ENCODE measurements at regions not wholly inside any gene's neighbourhood (a gene's known extent, or its start where the extent isn't known, plus 50 kb on each side); places are given as distances from the start of the nearest gene placed in this dataset.

DNA sequence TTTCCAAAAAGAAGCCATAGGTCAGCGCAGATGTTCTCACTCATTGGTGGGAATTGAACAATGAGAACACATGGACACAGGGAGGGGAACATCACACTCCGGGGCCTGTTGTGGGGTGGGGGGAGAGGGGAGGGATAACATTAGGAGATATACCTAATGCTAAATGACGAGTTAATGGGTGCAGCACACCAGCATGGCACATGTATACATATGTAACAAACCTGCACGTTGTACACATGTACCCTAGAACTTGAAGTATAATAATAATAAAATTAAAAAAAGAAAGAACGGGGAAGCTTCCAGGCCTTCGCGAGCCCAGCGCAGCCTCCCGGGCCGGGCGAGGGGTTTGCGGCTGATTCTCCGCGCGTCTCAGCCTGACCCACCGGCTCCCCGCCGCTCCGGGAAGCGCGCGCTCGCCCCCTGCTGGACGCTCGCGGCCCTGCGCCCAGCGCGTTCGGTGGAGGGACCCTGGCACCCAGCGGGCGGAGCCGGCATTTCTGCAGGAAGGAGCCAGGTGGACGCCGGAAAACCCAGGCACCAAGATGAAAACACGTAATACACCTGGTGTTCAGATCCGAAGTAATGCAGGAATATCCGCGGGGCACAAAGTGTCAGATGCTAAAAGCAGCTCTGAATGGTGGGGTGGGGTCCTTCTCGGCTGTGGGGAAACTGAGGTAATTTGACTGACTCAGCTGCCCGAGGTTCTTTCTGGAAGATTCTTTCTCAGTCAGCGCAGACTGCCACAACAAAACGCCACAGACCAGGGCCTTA is 67.1 kb upstream of the PPP1R26 start:
- peak; percentile 70 to 81 (median 74) for DNase-seq

DNA sequence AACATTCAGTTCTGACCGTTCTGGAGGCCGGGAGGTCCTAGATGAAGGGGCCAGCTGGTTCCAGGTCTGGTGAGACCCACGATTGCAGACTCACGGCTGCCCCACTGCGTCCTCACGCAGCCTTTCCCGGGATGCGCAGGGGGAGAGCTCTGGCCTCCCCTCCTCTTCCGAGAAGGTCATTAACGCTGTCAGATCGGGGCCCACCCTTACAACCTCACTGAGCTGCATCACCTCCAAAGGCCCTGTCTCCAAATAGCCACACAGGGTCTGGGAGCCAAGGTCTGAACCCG is 66.6 kb upstream of the PPP1R26 start:
- DNase-seq = no peak

DNA sequence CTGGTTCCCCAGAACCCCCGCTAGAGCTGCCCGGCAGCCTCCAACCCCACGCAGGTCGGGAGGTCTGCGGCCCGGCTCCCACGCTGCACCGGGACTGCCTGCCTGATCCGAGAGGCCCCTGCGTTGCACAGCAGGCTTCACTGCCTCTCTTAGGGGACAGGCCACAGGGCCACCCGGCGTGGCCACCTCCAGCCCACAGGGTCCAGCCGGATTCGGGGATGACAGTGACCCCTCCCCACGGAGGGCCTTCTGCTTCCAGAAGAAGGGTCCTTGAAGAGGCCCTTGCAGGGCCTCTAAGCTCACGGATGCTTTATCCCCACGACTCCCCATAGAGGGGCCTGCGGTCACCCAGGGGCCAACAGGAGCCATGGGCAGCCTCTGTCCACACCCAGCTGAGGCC is 66.1 kb upstream of the PPP1R26 start:
- DNase-seq = no peak

DNA sequence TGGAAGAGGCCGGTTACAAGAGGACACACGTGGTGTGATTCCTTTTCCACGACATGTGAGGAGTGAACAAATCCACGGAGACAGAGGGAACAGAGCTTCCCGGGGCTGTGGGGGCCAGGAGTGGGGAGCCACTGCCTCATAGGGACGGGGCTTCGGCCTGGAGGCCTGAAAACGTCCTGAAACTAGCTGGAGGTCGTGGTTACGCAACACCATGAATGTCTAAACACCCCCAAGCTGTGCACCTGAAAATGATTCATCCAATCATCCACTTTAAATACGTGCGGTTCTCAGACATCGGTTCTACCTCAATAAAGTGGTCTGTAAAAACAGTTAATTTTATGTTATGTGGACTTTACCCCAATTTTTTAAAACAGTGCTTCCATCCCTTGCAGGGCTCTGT is 65.3 kb upstream of the PPP1R26 start:
- DNase-seq = no peak

DNA sequence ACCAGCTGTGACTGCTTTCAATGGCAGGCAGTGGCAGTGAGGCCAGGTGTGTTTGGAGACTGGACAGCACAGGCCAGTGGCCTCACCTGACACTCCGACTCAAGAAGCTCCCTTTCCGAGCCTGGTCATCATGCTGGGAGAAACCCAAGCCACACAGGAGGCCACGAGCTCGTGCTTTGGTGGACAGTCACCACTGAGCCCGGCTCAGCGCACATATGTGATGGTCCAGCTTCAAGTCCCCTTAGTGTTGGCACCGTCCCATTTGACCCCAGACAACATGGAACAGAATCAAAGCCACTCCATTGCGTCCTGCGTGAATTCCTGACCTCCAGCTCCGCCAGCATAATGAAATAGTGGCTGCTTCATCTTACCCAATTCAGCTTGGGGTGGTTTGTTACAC is 64.0 kb upstream of the PPP1R26 start:
- no peak for DNase-seq

DNA sequence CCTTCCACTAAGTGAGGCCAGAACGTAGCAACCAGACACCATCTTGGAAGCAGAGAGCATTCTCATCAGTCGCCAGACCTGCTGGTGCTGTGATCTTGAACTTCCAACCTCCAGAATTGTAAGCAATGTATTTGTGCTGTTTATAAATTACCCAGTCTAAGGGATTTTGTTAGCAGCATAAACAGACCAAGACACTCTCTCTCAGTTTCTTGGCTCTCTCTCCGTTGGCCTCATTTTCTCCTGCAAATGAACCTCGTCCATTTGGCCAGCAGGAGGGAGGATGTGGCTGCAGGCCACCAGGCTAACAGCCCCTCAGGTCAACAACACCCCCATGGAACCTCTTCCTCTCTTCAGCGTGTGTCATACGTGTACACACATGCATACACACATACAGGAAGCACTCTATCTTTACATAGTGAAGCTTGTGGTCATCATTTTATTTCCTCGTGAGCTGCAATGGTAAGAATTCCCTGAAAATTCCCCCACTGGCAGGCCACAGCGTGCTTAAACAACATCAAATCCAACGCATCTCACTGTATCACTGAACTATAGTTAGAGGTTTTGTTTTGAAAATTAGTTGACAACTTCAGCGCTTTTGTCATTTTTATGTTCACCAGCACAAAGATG is 62.8 kb upstream of the PPP1R26 start:
- no peak for DNase-seq

DNA sequence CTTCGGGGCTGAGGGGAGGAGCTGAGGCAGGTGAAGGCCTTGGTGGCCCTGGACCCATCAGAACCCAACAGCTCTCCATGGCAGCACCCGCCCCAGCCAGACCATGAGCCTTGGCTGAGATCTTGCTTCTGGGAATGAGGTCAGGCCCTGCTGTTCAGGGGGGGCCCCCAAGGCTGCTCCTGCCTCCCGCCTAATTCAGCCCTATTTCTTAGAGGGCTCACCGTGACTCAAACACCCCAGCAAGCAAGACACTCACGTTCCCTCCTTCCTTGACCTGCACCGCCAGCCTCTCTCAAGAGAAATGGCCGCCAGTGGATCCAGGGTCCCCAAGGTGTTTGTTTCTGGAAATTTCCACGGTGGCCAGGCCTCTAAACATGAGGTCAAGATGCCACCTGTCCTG is 61.4 kb upstream of the PPP1R26 start:
- no peak for DNase-seq

DNA sequence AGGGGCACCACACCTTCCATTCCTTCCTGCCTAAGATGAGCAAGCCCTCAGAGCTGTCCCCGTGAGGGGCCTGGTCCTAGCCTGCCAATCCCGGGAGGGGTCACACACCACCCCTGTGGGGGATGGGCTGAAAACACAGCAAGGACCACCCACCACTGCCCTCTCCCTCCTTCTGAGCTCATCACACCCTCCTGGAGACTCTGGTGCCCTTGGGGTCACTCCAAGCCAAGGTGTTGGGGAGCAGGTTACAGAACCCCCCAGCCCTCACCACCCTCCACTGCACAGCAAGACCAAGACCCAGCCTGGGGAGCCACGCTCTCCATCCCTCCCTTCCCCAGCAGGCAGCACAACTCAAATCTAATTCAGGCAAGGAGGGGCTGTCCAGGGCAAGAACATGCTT is 60.5 kb upstream of the PPP1R26 start:
- no peak for DNase-seq

DNA sequence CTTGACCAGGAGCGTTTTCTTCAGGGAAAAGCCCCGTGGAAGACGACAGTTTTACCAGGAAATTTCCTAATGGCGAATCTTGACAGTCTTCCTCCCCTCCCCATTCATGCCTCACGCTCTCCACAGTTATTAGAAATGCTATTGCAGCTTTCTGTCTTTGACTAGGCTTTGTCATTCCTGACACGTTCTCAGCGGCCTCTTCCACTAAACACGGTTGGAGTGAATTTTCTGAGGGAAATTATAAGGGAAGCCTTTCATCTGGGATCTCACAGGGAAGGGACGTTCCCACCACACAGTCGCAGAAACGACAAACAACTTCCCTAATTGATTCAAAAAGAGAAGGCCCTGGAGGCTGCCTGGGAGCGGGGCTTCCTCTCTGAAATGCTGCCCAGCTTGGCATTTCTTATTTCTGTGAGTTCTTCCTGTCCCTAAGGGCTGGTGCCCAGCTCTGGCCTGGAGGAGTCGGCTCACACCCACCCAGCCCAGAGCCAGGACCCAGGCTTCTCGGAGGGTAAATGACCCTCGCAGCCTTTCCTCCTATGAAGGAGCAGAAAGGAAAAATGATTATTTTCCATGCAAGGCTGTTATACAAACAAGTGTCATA is 57.1 kb upstream of the PPP1R26 start:
- no peak for DNase-seq

DNA sequence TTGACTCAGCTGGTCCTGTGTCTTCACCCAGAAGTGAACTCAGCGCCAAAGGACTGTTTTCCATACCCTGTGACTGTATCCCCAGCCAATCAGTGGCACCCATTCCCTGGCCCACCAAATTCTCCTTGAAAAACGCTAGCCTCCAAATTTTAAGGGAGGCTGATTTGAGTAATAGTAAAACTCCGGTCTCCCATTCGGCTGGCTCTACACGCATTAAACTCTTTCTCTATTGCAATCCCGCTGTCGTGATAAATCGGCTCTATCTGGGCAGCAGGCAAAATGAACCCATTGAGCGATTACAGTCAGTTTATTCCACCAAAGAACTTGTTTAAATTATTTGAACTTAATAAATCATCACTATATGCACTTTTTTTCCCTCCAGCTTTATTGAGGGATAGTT is 55.9 kb upstream of the PPP1R26 start:
- DNase-seq = no peak
